HFF-Myc (cell line): ENCODE measurements at regions not wholly inside any gene's neighbourhood (a gene's known extent, or its start where the extent isn't known, plus 50 kb on each side); places are given as distances from the start of the nearest gene placed in this dataset.

ENCODE experiments used
- DNase-seq: peaks from one replicate; pipeline ENCODE4 v3.0.0-alpha.2; 2011; ENCODE audit warnings: low read depth; ENCODE audit errors: extremely low read depth
- H3K4me3 ChIP-seq: replicated peaks from 2 replicates; pipeline ENCODE4 v1.5.1; 2011; ENCODE audit warnings: low read depth, mild to moderate bottlenecking, control low read depth, low read length
- CTCF ChIP-seq: IDR thresholded peaks from 2 replicates; pipeline ENCODE4 v1.5.1; 2012; ENCODE audit warnings: mild to moderate bottlenecking, low read depth, low read length, control low read depth; ENCODE audit errors: missing control alignments

- H3K4me3 ChIP-seq: no peak overlapping the region
- no peak for DNase-seq
- no peak for TF ChIP-seq CTCF
Observed at GRCh38 chrX:69110116-69110530, 55.1 kb downstream of the PJA1 start.

GRCh38 chrX:69109706-69110105 is 55.5 kb downstream of the PJA1 start:
- no peak for TF ChIP-seq CTCF
- H3K4me3 ChIP-seq: no peak overlapping the region
- DNase-seq: peak; percentile 32

GRCh38 chrX:69109036-69109663 is 56.1 kb downstream of the PJA1 start:
- H3K4me3 ChIP-seq: no peak overlapping the region
- no peak for TF ChIP-seq CTCF
- DNase-seq: no peak

GRCh38 chrX:69107747-69108401 is 57.4 kb downstream of the PJA1 start:
- no peak for TF ChIP-seq CTCF
- no peak overlapping the region for H3K4me3 ChIP-seq
- DNase-seq: no peak

- no peak overlapping the region for H3K4me3 ChIP-seq
- DNase-seq: no peak
- no peak for TF ChIP-seq CTCF
Observed at GRCh38 chrX:69107231-69107739, 58.0 kb downstream of the PJA1 start.

- H3K4me3 ChIP-seq: no peak overlapping the region
- TF ChIP-seq CTCF: no peak
- DNase-seq: no peak
Observed at GRCh38 chrX:69104756-69105434, 60.4 kb downstream of the PJA1 start.
